Fibroblast of gingiva (primary cell): ENCODE measurements at regions not wholly inside any gene's neighbourhood (a gene's known extent, or its start where the extent isn't known, plus 50 kb on each side); places are given as distances from the start of the nearest gene placed in this dataset.
"Not testable (repeated sequence)": the region's sequence is repeated elsewhere in the genome, so short reads cannot be mapped to it uniquely, and the experiment has no call there.

Experiments
- DNase-seq: peaks from one replicate; pipeline ENCODE4 v3.0.0-alpha.2; 2011; ENCODE audit warnings: low read depth

- DNase-seq = peak; percentile 30
These were observed 61.3 kb upstream of the RNF38 start for GRCh38 chr9:36461323-36461722.

- not testable (repeated sequence) for DNase-seq
These were observed 58.4 kb upstream of the RNF38 start for GRCh38 chr9:36458430-36458915.

- no peak for DNase-seq
These were observed 57.9 kb upstream of the RNF38 start for GRCh38 chr9:36457836-36458429.

- DNase-seq = no peak
These were observed 56.5 kb upstream of the RNF38 start for GRCh38 chr9:36456480-36457065.

GRCh38 chr9:36451949-36452348 is 51.9 kb upstream of the RNF38 start:
- DNase-seq = no peak

GRCh38 chr9:36450110-36450732 is 50.2 kb upstream of the RNF38 start:
- peak; percentile 34 for DNase-seq
